NT2/D1 (cell line): ENCODE measurements at regions not wholly inside any gene's neighbourhood (a gene's known extent, or its start where the extent isn't known, plus 50 kb on each side); places are given as distances from the start of the nearest gene placed in this dataset.

ENCODE experiments used
- DNase-seq: peaks from one replicate; pipeline ENCODE4 v3.0.0-alpha.2; 2011; ENCODE audit warnings: low read depth, low spot score
- H3K27me3 ChIP-seq: 2 replicates; pipeline ENCODE4 v1.6.0; 2011; ENCODE audit warnings: mild to moderate bottlenecking; ENCODE audit not compliant: insufficient read length, insufficient read depth
- H3K36me3 ChIP-seq: 2 replicates; pipeline ENCODE4 v1.6.1; 2011; ENCODE audit warnings: mild to moderate bottlenecking, low read length, mixed read lengths; ENCODE audit not compliant: insufficient read depth, insufficient read length
- H3K4me1 ChIP-seq: 2 replicates; pipeline ENCODE4 v1.5.1; 2011; ENCODE audit not compliant: insufficient read depth, insufficient read length
- H3K4me3 ChIP-seq: 2 replicates; pipeline ENCODE4 v1.5.1; 2011; ENCODE audit warnings: low read depth; ENCODE audit not compliant: insufficient read length
- H3K9ac ChIP-seq: 2 replicates; pipeline ENCODE4 v1.6.0; 2011; ENCODE audit warnings: low read depth; ENCODE audit not compliant: insufficient read length
- H3K9me3 ChIP-seq: 2 replicates; pipeline ENCODE4 v1.5.1; 2011; ENCODE audit warnings: mild to moderate bottlenecking, low read length; ENCODE audit not compliant: insufficient read depth
- SUZ12 ChIP-seq: IDR thresholded peaks from 2 replicates; pipeline ENCODE4 v1.6.1; 2011; ENCODE audit not compliant: insufficient read length, insufficient read depth; ENCODE audit errors: extremely low read depth
- YY1 ChIP-seq: IDR thresholded peaks from 2 replicates; pipeline ENCODE4 v1.6.1; 2011; ENCODE audit not compliant: insufficient read length, insufficient read depth
- ZNF274 ChIP-seq: IDR thresholded peaks from 2 replicates; pipeline ENCODE4 v1.6.1; 2011; ENCODE audit warnings: mild to moderate bottlenecking, low read depth, low read length

GRCh38 chr1:218024211-218024720 lies 260.8 kb upstream of the RRP15 start:
- H3K9me3 ChIP-seq = peaks cover 8% of the 10 kb centered on the region; the same call in 1 of the 2 replicates
- no peaks in the 10 kb centered on the region for H3K4me1 ChIP-seq
- TF ChIP-seq YY1 = no peak
- no peak for DNase-seq
- H3K36me3 ChIP-seq = no peaks in the 10 kb centered on the region
- H3K4me3 ChIP-seq = no peak overlapping the region
- no peak overlapping the region for H3K9ac ChIP-seq
- H3K27me3 ChIP-seq = no peaks in the 10 kb centered on the region

- H3K9me3 ChIP-seq = peaks cover 4% of the 10 kb centered on the region; the same call in 1 of the 2 replicates
- no peak overlapping the region for H3K4me3 ChIP-seq
- H3K27me3 ChIP-seq = no peaks in the 10 kb centered on the region
- H3K36me3 ChIP-seq = no peaks in the 10 kb centered on the region
- no peaks in the 10 kb centered on the region for H3K4me1 ChIP-seq
- TF ChIP-seq YY1 = no peak
- no peak for TF ChIP-seq SUZ12
- TF ChIP-seq ZNF274 = no peak
- no peak for DNase-seq
- H3K9ac ChIP-seq = no peak overlapping the region
Measured at GRCh38 chr1:218025454-218025853, 259.6 kb upstream of the RRP15 start.

- no peaks in the 10 kb centered on the region for H3K27me3 ChIP-seq
- no peak overlapping the region for H3K9ac ChIP-seq
- H3K4me3 ChIP-seq = no peak overlapping the region
- no peaks in the 10 kb centered on the region for H3K9me3 ChIP-seq
- no peak for TF ChIP-seq ZNF274
- TF ChIP-seq SUZ12 = no peak
- TF ChIP-seq YY1 = no peak
- no peaks in the 10 kb centered on the region for H3K36me3 ChIP-seq
- no peak for DNase-seq
- no peaks in the 10 kb centered on the region for H3K4me1 ChIP-seq
Measured at GRCh38 chr1:218027152-218027551, 257.9 kb upstream of the RRP15 start.

GRCh38 chr1:218030846-218031245 lies 254.2 kb upstream of the RRP15 start:
- Histone ChIP-seq H3K9me3 (no peaks in the 10 kb centered on the region), H3K9ac (no peak overlapping the region), H3K4me1 (no peaks in the 10 kb centered on the region), H3K4me3 (no peak overlapping the region), H3K36me3 (no peaks in the 10 kb centered on the region), H3K27me3 (no peaks in the 10 kb centered on the region)
- DNase-seq = no peak
- TF ChIP-seq ZNF274 (no peak), SUZ12 (no peak), YY1 (no peak)

GRCh38 chr1:218031901-218032300 lies 253.2 kb upstream of the RRP15 start:
- Histone ChIP-seq H3K27me3 (no peaks in the 10 kb centered on the region), H3K9me3 (no peaks in the 10 kb centered on the region), H3K36me3 (no peaks in the 10 kb centered on the region), H3K4me1 (no peaks in the 10 kb centered on the region), H3K9ac (no peak overlapping the region), H3K4me3 (no peak overlapping the region)
- TF ChIP-seq SUZ12 (no peak), YY1 (no peak), ZNF274 (no peak)
- no peak for DNase-seq

- Histone ChIP-seq H3K4me3 (no peak overlapping the region), H3K4me1 (no peaks in the 10 kb centered on the region), H3K9ac (no peak overlapping the region), H3K9me3 (no peaks in the 10 kb centered on the region), H3K36me3 (no peaks in the 10 kb centered on the region), H3K27me3 (no peaks in the 10 kb centered on the region)
- peak; percentile 87 for DNase-seq
- TF ChIP-seq SUZ12 = no peak
- TF ChIP-seq YY1 = no peak
- TF ChIP-seq ZNF274 = no peak
Measured at GRCh38 chr1:218034468-218034867, 250.6 kb upstream of the RRP15 start.

GRCh38 chr1:218048828-218049420 lies 236.2 kb upstream of the RRP15 start:
- Histone ChIP-seq H3K36me3 (no peaks in the 10 kb centered on the region), H3K9me3 (no peaks in the 10 kb centered on the region), H3K4me1 (no peaks in the 10 kb centered on the region), H3K27me3 (no peaks in the 10 kb centered on the region), H3K9ac (no peak overlapping the region), H3K4me3 (no peak overlapping the region)
- TF ChIP-seq ZNF274 = no peak
- no peak for TF ChIP-seq SUZ12
- TF ChIP-seq YY1 = no peak
- no peak for DNase-seq

GRCh38 chr1:218049641-218050040 lies 235.5 kb upstream of the RRP15 start:
- no peak for TF ChIP-seq YY1
- no peak for TF ChIP-seq SUZ12
- TF ChIP-seq ZNF274 = no peak
- Histone ChIP-seq H3K9ac (no peak overlapping the region), H3K36me3 (no peaks in the 10 kb centered on the region), H3K4me1 (no peaks in the 10 kb centered on the region), H3K9me3 (no peaks in the 10 kb centered on the region), H3K27me3 (no peaks in the 10 kb centered on the region), H3K4me3 (no peak overlapping the region)
- DNase-seq = no peak
